ENCODE measurements at regions not wholly inside any gene's neighbourhood (a gene's known extent, or its start where the extent isn't known, plus 50 kb on each side); places are given as distances from the start of the nearest gene placed in this dataset.

- no peak for TF ChIP-seq CTCF (IDR thresholded peaks at IDR 0.05; ENCODE audit: control extremely low read depth in 1 of 3, insufficient read depth in 1 of 3, low read depth in 1 of 3, low read length in 3 of 3)
- no peak for TF ChIP-seq ASH2L (IDR thresholded peaks at IDR 0.05; ENCODE audit: low read length)
- TF ChIP-seq BACH1 (IDR thresholded peaks at IDR 0.05; ENCODE audit: low read length) = no peak
- no peak for TF ChIP-seq SIX5 (IDR thresholded peaks at IDR 0.05; ENCODE audit: low read depth, low read length)
- TF ChIP-seq ZNF274 (IDR thresholded peaks at IDR 0.05; ENCODE audit: borderline replicate concordance, extremely low read depth, low read length) = no peak
- TF ChIP-seq POLR2A (IDR thresholded peaks at IDR 0.05; ENCODE audit: control extremely low read depth in 1 of 2, low read depth in 2 of 2, low read length in 2 of 2) = no peak
These were observed 181.6 kb downstream of the CDH26 start for GRCh38 chr20:60139663-60140446.

All from H1 (cell line).